HG03095 (cell line): ENCODE measurements at regions not wholly inside any gene's neighbourhood (a gene's known extent, or its start where the extent isn't known, plus 50 kb on each side); places are given as distances from the start of the nearest gene placed in this dataset.
"Not testable (repeated sequence)": the region's sequence is repeated elsewhere in the genome, so short reads cannot be mapped to it uniquely, and the experiment has no call there.

Experiments used
- ATAC-seq: cut with Tn5 transposase; IDR thresholded peaks from one replicate; pipeline ENCODE4 v1.9.1; 2021; ENCODE audit warnings: moderate library complexity; ENCODE audit not compliant: unreplicated experiment

DNA sequence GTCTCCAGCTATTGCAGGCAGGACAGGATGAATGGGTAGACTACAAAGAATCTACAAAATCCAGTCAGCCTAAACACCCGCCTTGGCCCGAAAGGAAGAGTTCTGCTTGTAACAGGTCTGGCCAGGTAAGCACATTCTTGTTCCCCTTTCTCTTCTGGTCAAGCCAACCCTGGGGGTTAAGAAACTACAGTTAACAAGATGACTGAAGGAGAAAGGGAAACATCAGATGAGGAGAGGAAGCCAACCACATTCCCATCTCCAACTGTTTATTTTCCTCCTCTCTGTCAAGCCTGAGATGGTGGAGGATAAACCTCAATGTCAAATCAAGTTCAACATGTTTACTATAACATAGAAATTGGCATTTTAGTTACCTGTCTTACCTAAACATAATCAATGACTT lies 198.9 kb downstream of the IPMK start:
- no peak for ATAC-seq

DNA sequence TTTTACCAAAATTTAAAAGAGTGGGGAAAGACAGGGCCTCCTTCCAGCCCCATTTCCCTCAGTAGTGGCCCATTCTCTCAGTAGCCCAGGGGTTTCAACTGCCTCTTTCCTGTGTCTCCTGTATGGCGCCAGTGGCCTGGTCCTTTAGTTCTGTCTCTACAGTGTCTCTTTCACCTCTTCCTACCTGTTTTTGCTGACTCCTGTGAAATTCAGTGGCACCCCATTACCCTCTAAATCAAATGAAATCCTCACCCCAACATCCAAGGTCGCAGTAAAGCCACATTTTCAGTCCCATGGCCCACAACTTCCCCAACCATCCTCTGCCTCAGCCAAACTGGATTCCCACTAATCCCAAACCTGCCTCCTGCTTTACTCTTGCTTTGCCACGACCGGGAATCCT lies 200.7 kb downstream of the IPMK start:
- no peak for ATAC-seq

DNA sequence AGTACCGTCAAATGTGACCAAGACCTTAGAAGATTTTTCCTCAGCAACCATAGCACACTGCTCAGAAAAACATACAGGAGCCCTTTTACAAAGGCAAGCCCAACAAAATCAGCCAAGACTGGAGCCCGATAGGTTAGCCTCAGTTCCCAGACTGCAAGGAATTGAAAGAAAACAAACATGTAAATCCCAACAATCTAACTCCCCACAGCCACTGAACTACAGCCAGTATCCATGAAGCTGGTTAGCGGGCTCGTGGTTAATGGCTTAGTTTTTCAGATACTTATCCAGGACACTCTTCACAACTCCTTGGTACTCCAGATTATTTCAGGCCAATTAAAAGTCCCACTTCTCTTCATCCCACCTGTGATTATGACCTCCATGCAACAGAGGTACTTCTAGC lies 201.6 kb downstream of the IPMK start:
- ATAC-seq: no peak

DNA sequence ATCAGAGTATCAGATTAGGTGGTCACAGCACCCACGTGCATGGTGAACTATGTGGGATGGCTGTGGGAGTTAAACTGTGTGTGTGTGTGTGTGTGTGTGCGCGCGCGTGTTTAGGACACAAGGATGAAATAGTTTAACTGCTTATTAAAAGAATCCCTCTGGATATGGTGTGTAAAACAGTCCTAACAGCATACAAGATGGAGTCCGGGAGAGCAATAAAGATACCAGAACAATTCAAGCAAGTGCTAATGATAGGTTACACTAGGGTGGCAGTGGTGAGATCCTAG lies 202.2 kb downstream of the IPMK start:
- ATAC-seq: no peak

DNA sequence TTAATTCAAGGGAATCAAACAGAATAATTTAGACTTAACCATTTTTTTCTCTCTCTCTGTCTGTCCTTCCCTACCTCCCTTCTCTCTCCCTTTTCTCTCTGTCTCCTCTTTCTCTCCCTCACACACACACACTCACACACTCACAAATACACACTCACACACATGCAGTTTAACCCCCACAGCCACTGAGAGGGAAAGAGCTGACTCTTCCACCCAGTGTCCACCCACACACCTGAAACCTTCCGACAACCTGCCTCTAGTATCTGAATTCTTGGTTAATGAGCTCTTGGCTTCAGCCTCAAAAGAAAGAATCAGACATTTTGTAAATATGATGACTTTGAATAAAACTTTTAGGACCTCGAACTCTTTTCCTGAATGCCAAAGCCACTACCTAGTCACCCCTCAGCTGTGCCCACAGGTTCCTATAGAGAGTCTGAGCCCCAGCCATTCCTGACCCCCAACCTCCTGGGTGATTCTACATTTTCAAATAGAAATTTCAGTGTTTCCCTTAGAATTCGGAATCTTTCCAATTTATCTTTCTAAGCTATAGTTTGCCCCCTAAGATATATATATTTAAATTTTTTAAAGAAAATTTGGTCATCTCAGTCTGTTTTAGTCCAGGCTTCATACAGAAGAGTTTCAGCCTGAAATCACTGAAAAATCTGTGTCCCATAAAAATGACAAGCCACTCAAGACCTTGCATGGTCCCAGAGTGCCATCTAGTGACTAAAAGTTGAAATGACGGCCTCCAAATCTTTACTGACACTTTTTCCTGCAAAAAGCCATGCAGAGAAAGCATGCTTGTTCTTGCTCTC lies 202.8 kb downstream of the IPMK start:
- no peak for ATAC-seq

DNA sequence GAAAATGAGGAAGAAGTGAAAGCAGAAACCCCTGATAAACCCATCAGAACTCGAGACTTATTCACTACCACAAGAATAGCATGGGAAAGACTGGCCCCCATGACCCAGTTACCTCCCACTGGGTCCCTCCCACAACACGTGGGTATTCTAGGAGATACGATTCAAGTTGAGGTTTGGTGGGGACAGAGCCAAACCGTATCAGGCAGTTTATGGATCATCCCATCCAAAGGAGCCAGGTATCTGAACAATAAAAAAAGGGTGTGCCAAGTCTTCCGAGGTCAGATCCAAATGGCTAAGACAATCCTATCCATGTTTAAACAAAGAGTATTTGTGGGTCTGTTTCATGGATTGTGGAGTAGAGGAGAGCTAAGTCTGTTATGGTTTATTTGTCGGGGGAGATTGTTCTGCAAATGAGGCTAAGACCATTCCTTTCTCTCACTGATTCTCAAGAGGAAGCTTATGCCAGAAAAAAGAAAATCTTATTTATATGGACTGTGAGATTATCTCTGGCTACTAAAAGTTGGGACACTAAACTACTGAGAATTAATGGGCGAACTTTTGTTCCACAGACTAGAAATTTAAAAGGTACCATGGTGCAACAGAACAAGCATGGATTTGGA lies 203.7 kb downstream of the IPMK start:
- no peak for ATAC-seq

DNA sequence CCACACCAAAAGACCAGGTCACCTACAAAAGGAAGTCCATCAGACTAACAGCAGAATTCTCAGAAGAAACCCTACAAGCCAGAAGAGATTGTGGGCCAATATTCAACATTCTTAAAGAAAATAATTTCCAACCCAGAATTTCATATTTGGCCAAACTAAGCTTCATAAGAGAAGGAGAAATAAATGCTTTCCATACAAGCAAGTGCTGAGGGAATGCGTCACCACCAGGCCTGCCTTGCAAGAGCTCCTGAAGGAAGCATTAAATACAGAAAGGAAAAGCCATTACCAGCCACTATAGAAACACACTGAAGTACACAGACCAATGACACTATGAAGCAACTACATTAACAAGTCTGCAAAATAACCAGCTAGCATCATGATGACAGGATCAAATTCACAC lies 209.0 kb downstream of the IPMK start:
- not testable (repeated sequence) for ATAC-seq

DNA sequence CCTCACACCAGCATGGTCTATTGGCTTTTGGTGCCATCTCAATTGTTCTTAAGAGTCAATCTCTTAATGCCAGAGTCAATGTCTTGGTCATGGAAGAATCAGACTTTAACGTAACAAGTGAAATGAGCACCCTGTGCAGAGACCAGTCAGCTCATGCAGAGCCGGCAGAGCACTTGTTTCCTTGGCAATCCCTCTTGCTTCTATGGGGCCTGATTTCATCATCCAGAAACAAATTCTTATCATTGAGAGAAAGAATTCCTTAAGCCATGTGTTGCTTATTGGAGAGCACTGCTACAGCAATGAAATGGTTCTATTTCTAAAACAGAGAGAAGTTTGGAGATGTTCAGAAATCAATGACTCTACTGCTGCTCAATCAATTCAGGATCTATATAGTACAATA lies 212.8 kb downstream of the IPMK start:
- ATAC-seq: no peak

DNA sequence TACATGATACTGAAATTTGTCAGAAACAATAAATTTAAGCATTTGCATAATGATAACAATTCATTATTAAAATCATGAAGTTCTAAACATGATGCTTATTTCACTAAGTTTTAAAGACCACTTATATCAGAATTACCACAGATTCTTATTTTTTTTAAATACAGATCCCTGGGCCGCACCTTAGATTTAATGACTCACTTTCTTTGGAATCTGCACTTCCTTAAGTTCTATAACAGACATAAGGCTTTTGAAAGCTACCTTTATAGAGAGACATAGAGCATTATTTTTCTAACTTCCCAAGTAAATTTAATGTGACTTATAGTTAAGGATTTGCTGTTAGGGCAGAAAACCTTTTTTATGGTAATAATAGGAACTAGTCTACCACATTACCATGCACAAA lies 214.9 kb downstream of the IPMK start:
- ATAC-seq: no peak

DNA sequence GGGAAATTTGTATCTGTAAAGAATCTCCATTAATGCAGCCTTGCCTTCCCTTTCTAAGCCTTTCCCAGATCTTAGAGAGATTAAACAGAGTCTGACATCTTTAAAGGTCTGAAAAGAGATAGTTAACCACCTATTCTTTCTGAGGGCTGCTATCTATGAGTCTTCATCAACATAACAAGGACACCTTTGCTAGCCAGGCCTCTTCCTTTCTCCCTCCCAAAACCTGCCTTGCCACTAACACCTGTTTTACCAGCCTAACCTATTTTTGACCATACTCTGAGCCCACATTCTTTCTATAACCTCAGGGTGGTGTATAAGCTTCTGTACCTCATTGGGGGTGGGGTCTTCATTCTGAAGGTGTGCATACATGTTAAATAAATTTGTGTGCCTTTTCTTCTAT lies 217.1 kb downstream of the IPMK start:
- no peak for ATAC-seq

DNA sequence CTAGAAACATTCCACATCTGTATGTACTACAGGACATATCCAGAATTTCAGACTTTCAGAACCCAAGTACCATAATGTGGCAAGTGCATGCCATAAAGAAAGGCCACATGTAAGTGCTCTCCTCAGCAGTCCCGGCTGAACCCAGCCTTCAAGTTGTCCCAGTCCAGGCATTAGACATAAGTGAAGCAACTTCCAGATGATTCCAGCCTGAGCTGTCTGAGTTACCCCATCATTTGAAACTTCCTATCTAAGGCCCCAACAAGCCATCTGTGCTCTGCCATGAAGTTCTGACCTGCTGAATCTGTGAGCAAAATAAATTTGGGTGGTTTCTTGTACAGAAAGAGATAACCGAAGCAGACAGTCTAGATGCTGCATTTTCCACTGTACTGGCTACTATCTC lies 218.8 kb downstream of the IPMK start:
- no peak for ATAC-seq

DNA sequence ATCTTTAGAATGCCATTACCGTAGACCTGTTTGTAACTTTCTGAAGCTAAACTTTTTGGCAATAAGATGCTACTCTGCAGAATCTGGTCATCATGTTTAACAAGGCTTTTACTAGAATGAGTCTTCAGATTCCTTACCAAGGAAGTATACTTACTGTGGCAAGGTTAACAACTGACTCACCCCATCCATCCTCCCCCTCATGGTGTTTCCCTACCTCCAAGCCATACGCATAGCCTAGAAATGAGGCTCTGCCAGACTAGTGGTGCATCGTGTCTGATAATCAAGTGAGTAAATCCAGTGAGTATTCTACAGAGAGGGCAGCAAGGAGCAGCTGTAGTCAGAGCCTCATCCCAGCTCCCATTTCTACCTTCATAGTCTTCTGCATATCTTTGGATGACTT lies 223.6 kb downstream of the IPMK start:
- no peak for ATAC-seq

DNA sequence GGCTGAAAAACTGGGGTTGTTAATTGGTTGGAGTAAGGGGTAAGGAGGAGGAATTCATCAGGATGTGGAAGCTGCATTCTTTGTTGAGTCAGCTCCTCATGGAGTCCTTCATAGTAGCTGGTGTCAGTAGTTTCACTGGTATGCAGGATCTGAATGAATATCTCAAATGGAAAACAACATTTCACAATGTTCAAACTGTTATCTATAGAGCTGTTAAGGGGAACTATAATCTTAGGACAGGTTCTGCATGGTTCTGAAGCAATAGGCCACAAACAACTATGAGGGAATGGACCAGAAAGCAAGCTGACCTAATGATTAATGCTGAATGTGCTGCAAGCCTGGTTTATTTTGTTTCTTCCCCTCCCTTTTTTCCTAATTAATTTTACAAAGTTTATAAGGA lies 225.8 kb downstream of the IPMK start:
- ATAC-seq: no peak

DNA sequence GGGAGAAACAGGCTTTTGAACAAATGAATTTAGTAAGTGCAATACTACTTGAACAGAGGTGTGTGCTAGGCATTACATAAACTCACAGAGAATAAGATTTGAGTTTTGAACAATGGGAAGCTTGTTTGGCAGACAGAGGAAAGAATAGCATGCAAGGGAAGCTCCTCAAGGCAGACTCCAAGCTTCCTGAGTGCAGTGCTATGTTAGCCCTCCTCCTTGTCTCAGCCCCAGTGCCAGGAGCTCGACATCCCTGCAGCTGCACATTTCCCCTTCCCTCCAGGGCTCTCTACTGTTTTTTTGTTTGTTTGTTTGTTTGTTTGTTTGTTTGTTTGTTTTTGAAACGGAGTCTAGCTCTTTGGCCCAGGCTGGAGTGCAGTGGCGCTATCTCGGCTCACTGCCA lies 237.5 kb downstream of the IPMK start:
- ATAC-seq: no peak

DNA sequence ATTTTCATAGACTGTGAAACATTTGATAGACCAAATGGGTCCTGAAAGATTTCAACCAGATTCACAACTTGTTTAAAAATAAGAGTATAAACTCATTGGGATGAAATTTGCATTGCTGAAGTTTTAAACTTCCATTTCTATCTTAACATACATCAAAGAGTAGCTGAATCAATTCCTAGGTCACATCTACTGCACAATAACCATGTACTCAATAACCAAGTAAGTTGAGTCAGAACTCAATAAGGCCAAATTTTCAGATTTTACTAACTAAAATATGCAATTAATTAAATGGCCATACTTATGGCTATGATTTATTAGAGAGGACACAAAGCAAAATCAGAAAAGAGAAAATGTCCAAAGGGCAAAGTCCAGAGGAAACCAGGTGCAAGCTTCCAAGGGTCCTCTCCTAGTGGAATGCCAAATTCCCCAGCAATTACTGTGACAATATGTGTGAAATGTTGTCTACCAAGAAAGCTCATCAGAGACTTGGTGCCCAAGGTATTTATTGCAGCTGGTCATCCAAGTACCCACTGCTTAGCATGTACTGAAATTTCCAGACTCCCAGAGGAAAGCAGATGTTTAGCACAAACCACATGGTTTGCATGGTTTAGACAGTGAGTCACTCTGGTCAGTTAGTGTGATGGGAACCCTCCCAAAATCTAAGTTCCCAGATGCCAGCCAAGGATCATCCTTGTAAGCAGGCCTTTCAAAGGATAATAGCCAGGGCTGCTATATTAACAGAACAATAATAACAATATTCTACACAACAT lies 238.9 kb downstream of the IPMK start:
- no peak for ATAC-seq

DNA sequence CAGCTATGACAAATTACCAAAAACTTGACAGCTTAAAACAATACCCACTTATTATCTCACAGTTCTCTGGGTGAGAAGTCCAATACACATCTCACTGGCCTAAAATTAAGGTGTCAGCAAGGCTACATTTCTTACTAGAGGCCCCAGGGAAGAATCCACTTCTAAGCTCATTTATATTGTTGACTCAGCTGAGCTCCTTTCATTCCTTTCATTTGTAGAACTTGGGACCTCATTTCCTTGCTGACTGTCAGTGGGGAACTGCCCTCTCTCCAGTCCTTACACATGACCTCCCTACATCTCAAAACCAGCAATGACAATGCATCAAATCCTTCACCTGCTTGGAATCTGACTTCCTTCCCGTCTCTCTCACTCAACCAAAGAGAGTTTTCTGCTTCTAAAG lies 240.3 kb downstream of the IPMK start:
- ATAC-seq: no peak

DNA sequence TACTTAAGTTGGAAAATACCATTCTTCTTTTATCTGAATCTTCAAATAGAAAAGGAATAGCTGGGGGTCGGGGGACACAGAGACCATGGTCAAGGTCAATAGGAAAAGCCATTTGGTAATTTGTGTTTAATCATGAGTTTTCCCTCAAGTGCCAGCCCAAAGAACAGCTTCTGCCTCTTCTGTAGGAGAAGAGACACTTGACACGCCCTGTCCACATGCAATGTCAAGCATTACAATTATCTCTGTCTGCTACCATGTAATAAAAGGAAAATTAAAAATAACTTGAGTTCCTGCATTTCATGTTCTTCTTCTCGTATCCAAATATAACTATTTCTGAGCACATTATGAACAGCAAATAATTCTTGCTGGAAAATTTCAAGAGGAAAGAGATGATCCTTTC lies 241.7 kb downstream of the IPMK start:
- no peak for ATAC-seq

DNA sequence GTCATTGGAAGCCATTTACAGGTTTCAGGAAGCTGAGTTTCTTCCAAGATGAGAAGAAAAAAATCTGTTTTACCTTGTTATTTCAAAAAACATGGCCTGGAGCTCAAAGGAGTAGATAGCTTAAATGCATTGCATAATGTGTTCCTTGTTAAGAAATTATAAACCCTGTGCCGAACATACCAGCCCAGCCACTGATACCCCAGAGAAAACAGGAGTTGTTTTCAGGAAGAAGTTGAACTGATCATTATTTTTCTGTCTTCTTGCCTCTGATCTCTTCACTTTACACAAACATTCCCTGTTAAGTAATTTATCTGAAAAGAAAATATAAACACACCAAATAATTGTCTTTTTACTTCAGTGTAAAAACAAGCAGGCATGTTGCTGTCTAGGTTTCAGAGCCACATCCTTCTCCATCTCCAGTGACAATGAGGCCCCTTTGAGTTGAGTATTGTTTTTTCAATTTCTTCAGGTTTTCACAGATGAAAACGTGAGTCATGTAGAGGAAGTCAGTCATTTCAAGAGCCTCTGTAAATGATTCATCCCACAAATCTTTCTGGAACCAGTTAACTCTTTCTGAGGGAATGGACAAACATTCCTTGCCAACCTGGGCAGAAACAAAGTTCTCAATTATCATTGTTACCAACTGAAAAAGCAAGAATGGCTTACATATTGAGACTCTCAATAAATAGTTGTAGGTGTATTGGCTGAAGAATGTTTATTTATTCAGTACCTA lies 244.2 kb downstream of the IPMK start:
- no peak for ATAC-seq

DNA sequence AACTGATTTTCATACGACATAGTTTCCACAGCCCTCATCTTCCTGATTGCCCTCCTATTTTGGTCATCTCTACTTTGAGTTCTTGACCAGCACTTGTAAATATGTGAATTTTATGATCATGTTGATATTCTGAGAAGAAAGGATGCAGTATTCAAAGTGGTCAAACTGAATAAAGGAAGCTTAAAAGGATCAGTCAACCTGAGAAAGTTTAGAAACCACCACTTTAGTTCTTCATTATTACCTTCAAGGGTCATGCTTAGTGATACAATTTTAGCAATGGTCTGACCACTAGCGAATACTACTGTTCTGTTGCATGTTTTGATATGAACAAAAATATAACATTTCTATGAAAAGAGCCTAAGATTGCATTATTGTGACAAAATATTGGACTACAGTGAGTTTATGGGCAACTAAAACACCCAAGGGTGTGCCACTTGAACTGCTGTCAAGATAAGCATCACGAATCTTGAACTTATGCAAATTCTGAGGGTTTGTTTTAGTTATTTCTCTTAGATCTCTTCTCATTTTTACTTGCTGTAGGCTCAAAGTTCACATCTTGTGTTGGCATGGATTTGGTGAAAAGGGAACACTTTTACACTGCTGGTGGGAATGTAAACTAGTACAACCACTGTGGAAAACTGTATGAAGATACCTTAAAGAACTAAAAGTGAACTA lies 247.7 kb downstream of the IPMK start:
- ATAC-seq: no peak

DNA sequence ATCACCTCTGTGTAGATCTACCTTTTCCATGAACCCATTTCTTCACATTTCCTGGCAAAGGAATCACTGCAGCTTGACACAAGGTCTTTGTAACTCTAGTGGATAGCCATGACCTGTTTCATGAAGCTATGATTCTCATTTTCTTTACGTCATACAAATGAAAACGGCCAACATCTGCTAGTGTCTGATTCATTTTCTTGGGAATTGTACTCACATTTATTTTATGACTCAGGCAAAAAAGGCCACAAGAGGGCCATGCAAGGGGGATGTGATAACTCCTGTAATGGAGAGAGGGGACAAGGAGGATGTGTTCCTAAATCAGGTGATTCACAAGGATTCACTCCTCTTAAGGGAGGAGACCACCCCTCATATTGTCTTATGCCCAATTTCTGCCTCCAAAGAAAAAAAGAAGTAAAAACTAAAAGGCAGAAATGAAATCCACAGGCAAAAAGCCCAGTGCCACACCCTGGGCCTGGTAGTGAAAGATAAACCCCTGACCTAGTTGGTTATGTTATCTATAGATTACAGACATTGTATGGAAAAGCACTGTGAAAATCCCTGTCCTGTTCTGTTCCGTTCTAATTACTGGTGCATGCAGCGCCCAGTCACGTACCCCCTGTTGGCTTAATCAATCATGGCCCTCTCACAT lies 249.9 kb downstream of the IPMK start:
- no peak for ATAC-seq

DNA sequence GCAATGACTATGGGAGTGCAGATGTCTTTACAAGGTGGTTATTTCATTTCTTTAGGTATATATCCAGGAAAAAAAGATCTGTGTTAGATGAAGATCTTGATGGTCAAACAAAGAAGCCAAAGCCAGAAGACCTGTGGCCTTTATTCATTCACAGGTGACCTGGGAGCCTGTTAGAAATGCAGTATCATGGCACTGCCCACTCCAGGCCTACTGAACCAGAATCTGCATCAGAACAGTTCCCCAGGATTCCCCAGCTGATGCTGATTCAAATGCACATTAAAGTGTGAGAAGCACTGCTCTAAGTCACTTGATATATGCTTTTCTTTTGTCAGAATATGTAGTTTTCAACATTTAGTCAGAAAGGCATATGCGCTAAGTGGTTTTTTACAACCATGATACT lies 251.1 kb downstream of the IPMK start:
- no peak for ATAC-seq
